ENCODE measurements at regions not wholly inside any gene's neighbourhood (a gene's known extent, or its start where the extent isn't known, plus 50 kb on each side); places are given as distances from the start of the nearest gene placed in this dataset.

DNA sequence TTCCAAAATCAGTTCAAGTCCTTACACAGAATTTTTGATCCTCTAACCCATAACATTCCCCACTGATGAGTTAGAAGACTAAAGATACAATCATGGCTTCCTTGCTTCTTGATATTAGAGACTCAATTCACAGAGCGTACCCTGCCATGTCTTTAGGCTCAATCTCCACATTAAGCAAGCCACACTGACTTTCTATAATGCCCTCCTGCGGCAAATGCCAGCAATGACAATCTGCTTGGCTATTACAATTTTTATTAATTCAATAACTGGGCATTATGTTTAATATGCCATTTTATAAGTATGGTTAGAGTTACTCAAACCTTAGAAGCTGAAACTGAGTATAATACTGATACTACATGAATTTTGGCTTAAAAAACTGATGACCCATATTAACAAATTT lies 479.7 kb upstream of the NR2F2 start:
- no peak for TF ChIP-seq CTCF (IDR thresholded peaks at IDR 0.05; ENCODE audit: low read depth, low read length, poor library complexity, severe bottlenecking)
- TF ChIP-seq EZH2phosphoT487 (IDR thresholded peaks at IDR 0.05; ENCODE audit: borderline replicate concordance, low read length), result no peak

Measured in DOHH2 (cell line).